ENCODE measurements at regions not wholly inside any gene's neighbourhood (a gene's known extent, or its start where the extent isn't known, plus 50 kb on each side); places are given as distances from the start of the nearest gene placed in this dataset.

GRCh38 chr15:69865369-69865768 lies 232.3 kb downstream of the TLE3 start:
- POLR2A ChIA-PET, result no interaction called here
- CTCF ChIA-PET, result no interaction called here

DNA sequence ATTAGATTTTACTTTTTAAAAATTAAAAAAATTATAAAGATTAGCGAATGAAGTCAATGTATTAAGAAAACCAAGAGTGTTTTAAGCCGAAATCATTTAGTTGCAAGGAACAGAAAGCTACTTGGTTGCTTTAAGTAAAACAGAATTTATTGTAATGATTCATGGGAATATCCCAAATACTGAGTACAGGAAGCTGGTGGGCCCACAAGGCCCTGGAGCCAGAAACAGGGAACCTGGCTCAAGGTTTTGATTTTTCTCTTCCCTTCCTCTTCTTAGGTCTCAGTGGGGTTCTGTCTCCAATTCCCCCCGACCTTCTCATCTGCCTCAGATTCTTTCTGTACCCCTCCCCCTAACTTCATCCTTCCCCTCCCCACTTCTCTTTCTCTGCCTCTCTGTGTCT lies 229.0 kb downstream of the TLE3 start:
- Histone ChIP-seq H3K9me3 (ENCODE audit: control insufficient read depth, insufficient read depth, low read length) (peaks cover 7% of the 10 kb centered on the region), H3K27me3 (ENCODE audit: control insufficient read depth, insufficient read depth, low read length) (peaks cover 13% of the 10 kb centered on the region), H3K27ac (ENCODE audit: low read depth, low read length) (no peak overlapping the region), H3K4me3 (ENCODE audit: low read depth, low read length) (no peak overlapping the region)
- POLR2A ChIA-PET, result no interaction called here
- CTCF ChIA-PET, result no interaction called here
- TF ChIP-seq, protein P1, sequence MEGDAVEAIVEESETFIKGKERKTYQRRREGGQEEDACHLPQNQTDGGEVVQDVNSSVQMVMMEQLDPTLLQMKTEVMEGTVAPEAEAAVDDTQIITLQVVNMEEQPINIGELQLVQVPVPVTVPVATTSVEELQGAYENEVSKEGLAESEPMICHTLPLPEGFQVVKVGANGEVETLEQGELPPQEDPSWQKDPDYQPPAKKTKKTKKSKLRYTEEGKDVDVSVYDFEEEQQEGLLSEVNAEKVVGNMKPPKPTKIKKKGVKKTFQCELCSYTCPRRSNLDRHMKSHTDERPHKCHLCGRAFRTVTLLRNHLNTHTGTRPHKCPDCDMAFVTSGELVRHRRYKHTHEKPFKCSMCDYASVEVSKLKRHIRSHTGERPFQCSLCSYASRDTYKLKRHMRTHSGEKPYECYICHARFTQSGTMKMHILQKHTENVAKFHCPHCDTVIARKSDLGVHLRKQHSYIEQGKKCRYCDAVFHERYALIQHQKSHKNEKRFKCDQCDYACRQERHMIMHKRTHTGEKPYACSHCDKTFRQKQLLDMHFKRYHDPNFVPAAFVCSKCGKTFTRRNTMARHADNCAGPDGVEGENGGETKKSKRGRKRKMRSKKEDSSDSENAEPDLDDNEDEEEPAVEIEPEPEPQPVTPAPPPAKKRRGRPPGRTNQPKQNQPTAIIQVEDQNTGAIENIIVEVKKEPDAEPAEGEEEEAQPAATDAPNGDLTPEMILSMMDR (IDR thresholded peaks at IDR 0.05; ENCODE audit: low read depth, low read length), result no peak
- no peak for DNase-seq (ENCODE audit: low read depth, low spot score)

More at GRCh38 chr15:69865369-69865768, 232.3 kb downstream of the TLE3 start:
- no peak overlapping the region for H3K27ac ChIP-seq (ENCODE audit: low read depth, low read length)
- no peak overlapping the region for H3K4me3 ChIP-seq (ENCODE audit: low read depth, low read length)
- peaks cover 4% of the 10 kb centered on the region for H3K27me3 ChIP-seq (ENCODE audit: control insufficient read depth, insufficient read depth, low read length)
- no peaks in the 10 kb centered on the region; the same call in 1 of the 2 replicates for H3K9me3 ChIP-seq (ENCODE audit: control insufficient read depth, insufficient read depth, low read length)
- no peak for DNase-seq (ENCODE audit: low read depth, low spot score)
- TF ChIP-seq, protein P1 (IDR thresholded peaks at IDR 0.05; ENCODE audit: low read depth, low read length), result no peak

DNA sequence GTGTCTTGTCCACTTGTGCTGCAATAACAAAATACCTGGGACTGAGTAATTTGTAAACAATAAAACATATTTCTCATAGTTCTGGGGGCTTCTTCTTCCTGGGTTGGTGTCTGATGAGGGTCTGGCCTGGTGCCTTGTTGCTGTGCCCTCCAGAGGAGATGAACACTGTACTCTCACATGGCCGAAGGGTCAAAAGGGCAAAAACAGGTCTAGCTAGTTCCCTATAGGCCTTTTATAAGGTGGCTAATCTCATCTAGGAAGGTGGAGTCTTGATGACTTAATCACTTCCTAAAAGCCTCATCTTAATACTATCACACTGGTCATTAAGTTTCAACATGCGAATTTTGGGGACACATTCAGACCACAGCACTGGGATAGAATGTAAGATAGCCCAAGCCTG lies 228.4 kb downstream of the TLE3 start:
- ChIA-PET CTCF (no interaction called here), POLR2A (no interaction called here)
- Histone ChIP-seq H3K4me3 (ENCODE audit: low read depth, low read length) (no peak overlapping the region), H3K27me3 (ENCODE audit: control insufficient read depth, insufficient read depth, low read length) (peaks cover 13% of the 10 kb centered on the region), H3K9me3 (ENCODE audit: control insufficient read depth, insufficient read depth, low read length) (peaks cover 9% of the 10 kb centered on the region), H3K27ac (ENCODE audit: low read depth, low read length) (no peak overlapping the region)
- TF ChIP-seq, protein P1 (IDR thresholded peaks at IDR 0.05; ENCODE audit: low read depth, low read length), result no peak
- DNase-seq (ENCODE audit: low read depth, low spot score), result no peak

- TF ChIP-seq, protein P1 (IDR thresholded peaks at IDR 0.05; ENCODE audit: low read depth, low read length), result no peak
- DNase-seq (ENCODE audit: low read depth, low spot score), result no peak
- POLR2A ChIA-PET, result no interaction called here
- peaks cover 16% of the 10 kb centered on the region for H3K27me3 ChIP-seq (ENCODE audit: control insufficient read depth, insufficient read depth, low read length)
- no peak overlapping the region for H3K4me3 ChIP-seq (ENCODE audit: low read depth, low read length)
- H3K27ac ChIP-seq (ENCODE audit: low read depth, low read length), result no peak overlapping the region
- peaks cover 11% of the 10 kb centered on the region for H3K9me3 ChIP-seq (ENCODE audit: control insufficient read depth, insufficient read depth, low read length)
- CTCF ChIA-PET, result no interaction called here
Observed at GRCh38 chr15:69869881-69870505, 227.7 kb downstream of the TLE3 start.

GRCh38 chr15:69871511-69872134 lies 226.1 kb downstream of the TLE3 start:
- H3K4me3 ChIP-seq (ENCODE audit: low read depth, low read length), result no peak overlapping the region
- peaks cover 11% of the 10 kb centered on the region for H3K9me3 ChIP-seq (ENCODE audit: control insufficient read depth, insufficient read depth, low read length)
- TF ChIP-seq, protein P1 (IDR thresholded peaks at IDR 0.05; ENCODE audit: low read depth, low read length), result no peak
- peaks cover 25% of the 10 kb centered on the region for H3K27me3 ChIP-seq (ENCODE audit: control insufficient read depth, insufficient read depth, low read length)
- CTCF ChIA-PET, result no interaction called here
- POLR2A ChIA-PET, result no interaction called here
- no peak for DNase-seq (ENCODE audit: low read depth, low spot score)
- no peak overlapping the region for H3K27ac ChIP-seq (ENCODE audit: low read depth, low read length)

Data from AG04450 (cell line).